ENCODE measurements at regions not wholly inside any gene's neighbourhood (a gene's known extent, or its start where the extent isn't known, plus 50 kb on each side); places are given as distances from the start of the nearest gene placed in this dataset.

DNA sequence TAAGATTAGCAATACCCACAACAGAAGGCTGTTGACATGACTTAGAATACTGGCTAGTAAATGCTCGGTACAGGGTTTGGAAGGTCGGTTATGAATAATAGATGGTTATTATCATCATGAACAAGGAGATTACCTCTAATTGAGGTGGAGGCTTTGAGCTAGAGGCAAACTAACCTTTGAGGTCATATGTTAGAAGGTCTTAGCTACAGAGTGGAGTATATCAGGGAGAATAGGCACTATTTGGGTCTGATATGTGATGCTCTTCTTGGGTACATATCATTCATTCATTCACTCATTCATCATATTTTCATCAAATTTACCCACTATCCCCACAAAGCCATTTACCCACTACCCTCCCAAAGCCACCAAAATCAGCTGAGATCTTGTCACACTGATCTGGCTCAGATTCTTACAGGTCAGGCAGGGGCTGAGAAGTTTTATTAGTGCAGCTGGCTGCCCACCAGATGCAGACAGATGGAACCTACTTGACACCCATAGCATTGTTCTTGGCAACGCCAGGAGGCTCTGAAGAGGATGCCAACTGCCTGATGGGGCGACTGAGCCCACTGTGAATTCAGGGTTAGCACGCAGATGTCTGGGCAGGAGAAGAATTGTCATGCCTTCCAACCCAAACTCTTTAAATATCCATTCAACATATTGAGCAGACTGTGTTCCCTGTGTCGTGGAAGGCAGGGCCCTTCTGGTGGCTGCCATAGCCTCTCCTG lies 90.2 kb upstream of the SH3PXD2B start (continued):
- TF ChIP-seq BCL11A (IDR thresholded peaks at IDR 0.05; ENCODE audit: low read depth in 2 of 2, low read length in 2 of 2) (no peak), ATF2 (IDR thresholded peaks at IDR 0.05; ENCODE audit: low read length) (no peak), POU5F1 (IDR thresholded peaks at IDR 0.05; ENCODE audit: low read depth, low read length) (no peak), JUND (IDR thresholded peaks at IDR 0.05; ENCODE audit: low read length) (no peak), ASH2L (IDR thresholded peaks at IDR 0.05; ENCODE audit: low read length) (no peak), PHF8 (conservative IDR thresholded peaks at IDR 0.05; ENCODE audit: low read depth, low read length) (no peak), USF2 (IDR thresholded peaks at IDR 0.05; ENCODE audit: low read length) (no peak), TCF12 (IDR thresholded peaks at IDR 0.05; ENCODE audit: low read depth, low read length) (no peak), SIRT6 (IDR thresholded peaks at IDR 0.05; ENCODE audit: low read length) (no peak)

Measured in H1 (cell line).